ENCODE measurements at regions not wholly inside any gene's neighbourhood (a gene's known extent, or its start where the extent isn't known, plus 50 kb on each side); places are given as distances from the start of the nearest gene placed in this dataset.

DNA sequence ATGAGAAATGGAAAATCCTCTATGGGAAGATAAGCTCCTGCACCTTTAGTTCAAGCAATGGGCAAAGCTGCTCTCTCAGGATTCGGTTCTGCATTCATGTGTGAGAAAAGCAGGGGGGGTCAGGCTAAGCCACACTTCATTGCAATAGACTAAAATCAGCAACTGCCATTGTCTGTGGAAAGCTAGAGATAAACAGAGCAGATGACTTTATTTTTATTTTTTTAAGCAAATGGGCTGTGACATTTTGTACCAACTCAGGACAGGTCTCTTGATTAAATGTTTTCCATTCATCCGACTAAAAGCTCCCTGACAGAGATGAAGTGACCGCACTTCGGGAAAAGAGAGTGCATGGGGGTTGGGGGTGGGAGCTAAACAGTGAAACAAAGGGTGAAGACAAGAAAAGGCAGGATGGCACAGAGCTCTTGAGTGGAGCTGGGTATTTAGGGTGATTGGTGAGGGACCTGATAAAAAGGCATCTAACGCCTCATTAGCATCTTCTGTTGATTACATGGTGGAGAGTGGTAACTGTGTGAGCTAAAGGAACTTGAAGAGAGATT is 987.4 kb downstream of the TUSC7 start:
- TF ChIP-seq, protein P1, sequence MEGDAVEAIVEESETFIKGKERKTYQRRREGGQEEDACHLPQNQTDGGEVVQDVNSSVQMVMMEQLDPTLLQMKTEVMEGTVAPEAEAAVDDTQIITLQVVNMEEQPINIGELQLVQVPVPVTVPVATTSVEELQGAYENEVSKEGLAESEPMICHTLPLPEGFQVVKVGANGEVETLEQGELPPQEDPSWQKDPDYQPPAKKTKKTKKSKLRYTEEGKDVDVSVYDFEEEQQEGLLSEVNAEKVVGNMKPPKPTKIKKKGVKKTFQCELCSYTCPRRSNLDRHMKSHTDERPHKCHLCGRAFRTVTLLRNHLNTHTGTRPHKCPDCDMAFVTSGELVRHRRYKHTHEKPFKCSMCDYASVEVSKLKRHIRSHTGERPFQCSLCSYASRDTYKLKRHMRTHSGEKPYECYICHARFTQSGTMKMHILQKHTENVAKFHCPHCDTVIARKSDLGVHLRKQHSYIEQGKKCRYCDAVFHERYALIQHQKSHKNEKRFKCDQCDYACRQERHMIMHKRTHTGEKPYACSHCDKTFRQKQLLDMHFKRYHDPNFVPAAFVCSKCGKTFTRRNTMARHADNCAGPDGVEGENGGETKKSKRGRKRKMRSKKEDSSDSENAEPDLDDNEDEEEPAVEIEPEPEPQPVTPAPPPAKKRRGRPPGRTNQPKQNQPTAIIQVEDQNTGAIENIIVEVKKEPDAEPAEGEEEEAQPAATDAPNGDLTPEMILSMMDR (conservative IDR thresholded peaks at IDR 0.05; ENCODE audit: low read depth, low read length) = no peak
- DNase-seq (ENCODE audit: low read depth) = no peak
- H3K4me3 ChIP-seq (ENCODE audit: low read depth, low read length) = no peak overlapping the region

DNA sequence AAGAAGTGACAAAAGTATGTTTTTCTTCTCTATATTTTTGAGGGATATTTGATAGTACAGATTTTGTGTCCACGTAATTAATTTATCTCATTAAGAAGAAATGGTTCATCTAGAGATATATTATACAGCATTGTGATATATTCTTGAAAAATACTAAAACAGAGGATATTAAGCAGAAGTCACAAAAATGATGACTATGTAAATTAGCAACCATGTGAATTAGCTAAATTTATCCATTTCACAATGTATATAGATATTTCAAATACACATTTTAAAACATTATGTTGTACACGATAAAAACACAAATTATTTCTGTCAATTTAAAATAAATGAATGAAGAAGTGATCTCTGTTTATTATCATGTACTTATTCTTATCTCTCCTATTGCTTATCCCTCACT is 989.5 kb downstream of the TUSC7 start:
- no peak overlapping the region for H3K4me3 ChIP-seq (ENCODE audit: low read depth, low read length)
- no peak for DNase-seq (ENCODE audit: low read depth)
- TF ChIP-seq, protein P1 (conservative IDR thresholded peaks at IDR 0.05; ENCODE audit: low read depth, low read length) = no peak

DNA sequence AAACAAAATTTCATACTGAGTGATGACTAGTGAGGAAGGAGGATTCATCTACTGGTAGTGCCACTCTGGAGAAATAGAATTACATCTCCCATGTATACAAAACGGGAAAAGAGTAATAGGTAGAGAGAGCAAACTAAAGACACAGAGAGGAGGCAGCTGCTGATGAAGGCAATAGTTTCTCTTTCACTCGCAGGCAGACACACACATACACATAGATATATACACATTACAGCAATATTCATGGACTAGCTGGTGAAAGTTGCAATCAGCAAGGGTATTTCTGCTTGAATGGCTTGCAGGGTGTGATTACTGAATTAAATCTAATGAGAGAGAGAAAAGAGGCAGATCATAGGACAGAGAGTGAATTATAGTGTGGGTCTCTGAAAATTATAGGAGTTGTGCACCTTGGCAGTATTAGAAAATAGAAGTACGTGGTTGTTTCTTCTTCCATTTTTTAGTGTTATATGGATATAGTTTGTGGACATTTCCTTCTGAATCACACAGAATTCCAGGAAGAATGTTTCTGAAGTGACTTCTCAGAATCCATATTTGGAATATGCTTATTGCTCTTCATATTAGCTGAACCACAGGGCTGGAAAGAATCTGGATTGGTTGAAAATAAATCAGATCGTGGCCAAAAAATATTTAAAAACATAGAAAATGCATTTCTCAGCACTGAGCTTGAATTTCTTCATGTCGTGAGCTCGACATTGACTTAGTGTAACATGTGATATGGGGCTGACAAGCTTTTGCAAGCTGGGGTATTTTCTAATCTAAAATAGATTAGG is 991.2 kb downstream of the TUSC7 start:
- DNase-seq (ENCODE audit: low read depth) = no peak
- TF ChIP-seq, protein P1 (conservative IDR thresholded peaks at IDR 0.05; ENCODE audit: low read depth, low read length) = no peak
- no peak overlapping the region for H3K4me3 ChIP-seq (ENCODE audit: low read depth, low read length)

DNA sequence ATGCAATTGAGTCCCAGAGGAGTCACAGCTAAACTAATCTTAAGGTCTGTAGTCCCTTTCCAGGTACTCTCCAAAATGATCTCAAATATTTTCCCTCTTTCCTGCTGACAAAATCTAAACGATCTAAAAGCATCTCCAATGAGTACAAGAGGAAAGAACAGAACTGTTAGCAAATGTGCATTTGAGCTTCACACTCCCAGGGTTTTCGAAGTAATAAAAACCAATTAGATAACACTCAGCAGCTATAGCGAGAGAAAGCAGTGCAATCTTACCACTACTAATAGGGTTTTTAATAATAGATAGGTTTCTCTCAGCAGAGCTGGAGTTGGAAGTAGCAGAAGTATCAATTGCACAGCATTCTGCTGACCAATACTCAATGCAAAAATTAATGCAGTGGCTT is 995.4 kb downstream of the TUSC7 start:
- no peak overlapping the region for H3K4me3 ChIP-seq (ENCODE audit: low read depth, low read length)
- TF ChIP-seq, protein P1 (conservative IDR thresholded peaks at IDR 0.05; ENCODE audit: low read depth, low read length) = no peak
- DNase-seq (ENCODE audit: low read depth) = no peak

DNA sequence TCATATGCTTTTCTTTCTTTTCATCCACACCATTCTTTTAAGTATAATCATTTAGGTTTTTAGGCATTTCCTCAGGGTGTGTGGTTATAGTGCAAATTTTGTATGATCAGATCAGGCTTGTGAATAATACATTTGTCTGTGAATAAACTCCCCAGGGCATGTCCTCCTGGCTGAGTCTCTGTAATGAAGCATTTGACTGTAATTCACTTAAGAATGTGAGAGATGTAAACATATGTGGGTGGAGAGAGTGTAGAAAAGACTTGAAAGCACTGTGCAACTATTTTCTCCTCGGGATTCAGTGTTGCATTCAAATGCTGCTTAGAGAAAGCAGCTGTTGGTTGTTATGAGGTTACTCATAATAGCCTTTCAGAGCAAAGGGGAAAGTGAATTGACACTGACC is 996.5 kb downstream of the TUSC7 start:
- TF ChIP-seq, protein P1 (conservative IDR thresholded peaks at IDR 0.05; ENCODE audit: low read depth, low read length) = no peak
- H3K4me3 ChIP-seq (ENCODE audit: low read depth, low read length) = no peak overlapping the region
- DNase-seq (ENCODE audit: low read depth) = peak; percentile 83

DNA sequence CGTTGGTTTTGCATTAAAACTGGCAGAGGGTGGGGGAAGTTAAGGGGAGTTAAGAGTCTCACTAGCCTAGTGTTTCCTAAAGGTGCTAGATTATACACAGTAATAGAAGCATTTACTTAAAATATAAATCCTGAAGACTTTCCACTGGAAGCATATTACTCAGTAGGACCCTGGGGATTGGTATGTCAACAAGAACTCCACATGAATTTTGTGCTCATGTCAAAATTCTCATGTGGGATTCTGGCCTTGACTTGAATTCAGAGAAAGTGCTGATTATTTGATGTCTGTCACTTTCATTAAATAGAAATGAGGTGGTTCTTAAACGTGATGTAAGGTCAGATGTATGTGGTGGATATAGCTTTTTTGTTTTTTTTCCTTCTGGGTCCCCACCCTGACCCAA is 997.2 kb downstream of the TUSC7 start:
- TF ChIP-seq, protein P1 (conservative IDR thresholded peaks at IDR 0.05; ENCODE audit: low read depth, low read length) = no peak
- DNase-seq (ENCODE audit: low read depth) = no peak
- no peak overlapping the region for H3K4me3 ChIP-seq (ENCODE audit: low read depth, low read length)

DNA sequence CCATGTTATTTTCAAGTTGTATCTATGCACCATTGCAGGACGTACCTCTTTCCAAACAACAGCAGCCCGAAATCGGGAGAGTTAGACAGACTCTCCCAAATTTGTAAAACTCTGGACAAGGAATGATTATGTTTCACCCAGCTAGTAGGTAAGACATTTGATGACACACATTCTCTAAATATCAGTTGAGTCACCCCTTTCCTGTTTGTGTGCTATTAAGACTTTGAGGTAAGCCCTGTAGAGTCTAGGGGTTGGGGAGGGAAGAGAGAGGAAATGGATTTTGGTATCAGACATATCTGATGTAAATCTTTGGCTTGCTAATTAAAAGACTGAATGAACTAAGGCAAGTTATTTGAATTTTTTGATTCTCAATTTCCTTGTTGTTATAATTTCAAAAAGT is 999.0 kb downstream of the TUSC7 start:
- H3K4me3 ChIP-seq (ENCODE audit: low read depth, low read length) = no peak overlapping the region
- no peak for DNase-seq (ENCODE audit: low read depth)
- TF ChIP-seq, protein P1 (conservative IDR thresholded peaks at IDR 0.05; ENCODE audit: low read depth, low read length) = no peak

Measured in choroid plexus epithelial cell (primary cell).